ENCODE measurements at regions not wholly inside any gene's neighbourhood (a gene's known extent, or its start where the extent isn't known, plus 50 kb on each side); places are given as distances from the start of the nearest gene placed in this dataset.

GRCh38 chr7:148950806-148951205 is 66.7 kb upstream of the EZH2 start:
- DNase-seq = no peak

- DNase-seq = no peak
Observed at GRCh38 chr7:148944935-148945934, 61.1 kb upstream of the EZH2 start.

- DNase-seq = peak; percentile 94
Observed at GRCh38 chr7:148941598-148942275, 57.6 kb upstream of the EZH2 start.

- DNase-seq = peak; percentile 94
Observed at GRCh38 chr7:148940702-148941597, 56.9 kb upstream of the EZH2 start.

- no peak for DNase-seq
Observed at GRCh38 chr7:148939128-148939755, 55.2 kb upstream of the EZH2 start.

GRCh38 chr7:148935451-148935850 is 51.4 kb upstream of the EZH2 start:
- no peak for DNase-seq

Measured in skin of body (tissue), 1 donor.